ENCODE measurements at regions not wholly inside any gene's neighbourhood (a gene's known extent, or its start where the extent isn't known, plus 50 kb on each side); places are given as distances from the start of the nearest gene placed in this dataset.

- Mint-ChIP-seq H3K27me3 (ENCODE audit: low read depth) (no peaks in the 10 kb centered on the region), H3K4me1 (ENCODE audit: low read depth) (no peaks in the 10 kb centered on the region), H3K9me3 (ENCODE audit: low read depth) (no peaks in the 10 kb centered on the region), H3K36me3 (ENCODE audit: low read depth) (no peaks in the 10 kb centered on the region), H3K27ac (ENCODE audit: unreplicated experiment) (no peak overlapping the region), H3K4me3 (ENCODE audit: unreplicated experiment) (no peak overlapping the region)
- TF ChIP-seq CTCF (IDR thresholded peaks at IDR 0.05) = no peak
- no peak for DNase-seq (ENCODE audit: low spot score)
Measured at GRCh38 chr14:49367696-49368095, 218.5 kb downstream of the RPS29 start.

DNA sequence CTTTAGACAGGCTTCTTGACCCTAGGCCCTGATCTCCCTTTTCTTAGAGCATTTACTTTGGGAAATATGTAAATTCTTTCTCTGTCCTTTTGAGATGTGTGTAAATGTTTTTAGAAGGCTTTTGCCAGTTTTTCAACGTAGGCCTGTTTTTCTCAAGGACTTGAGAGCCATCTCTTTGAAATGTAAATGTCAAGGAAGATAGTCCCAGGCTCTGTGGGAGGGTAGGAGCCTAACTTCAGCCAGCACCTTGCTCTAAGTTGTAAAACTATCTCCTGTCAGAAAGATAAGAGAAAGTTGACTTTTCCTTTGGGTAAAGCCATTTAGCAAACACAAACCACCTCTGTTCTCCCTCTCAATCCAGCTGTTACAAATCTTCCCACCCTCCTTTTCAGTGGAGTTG is 219.8 kb downstream of the RPS29 start:
- Mint-ChIP-seq H3K27me3 (ENCODE audit: low read depth) (no peaks in the 10 kb centered on the region), H3K27ac (ENCODE audit: unreplicated experiment) (no peak overlapping the region), H3K36me3 (ENCODE audit: low read depth) (no peaks in the 10 kb centered on the region), H3K9me3 (ENCODE audit: low read depth) (peaks cover 3% of the 10 kb centered on the region), H3K4me1 (ENCODE audit: low read depth) (no peaks in the 10 kb centered on the region), H3K4me3 (ENCODE audit: unreplicated experiment) (no peak overlapping the region)
- no peak for DNase-seq (ENCODE audit: low spot score)
- no peak for TF ChIP-seq CTCF (IDR thresholded peaks at IDR 0.05)

- Mint-ChIP-seq H3K4me1 (ENCODE audit: low read depth) (no peaks in the 10 kb centered on the region), H3K27ac (ENCODE audit: unreplicated experiment) (no peak overlapping the region), H3K4me3 (ENCODE audit: unreplicated experiment) (no peak overlapping the region), H3K9me3 (ENCODE audit: low read depth) (peaks cover 11% of the 10 kb centered on the region), H3K27me3 (ENCODE audit: low read depth) (no peaks in the 10 kb centered on the region), H3K36me3 (ENCODE audit: low read depth) (no peaks in the 10 kb centered on the region)
- no peak for DNase-seq (ENCODE audit: low spot score)
- no peak for TF ChIP-seq CTCF (IDR thresholded peaks at IDR 0.05)
Measured at GRCh38 chr14:49364752-49365117, 221.4 kb downstream of the RPS29 start.

DNA sequence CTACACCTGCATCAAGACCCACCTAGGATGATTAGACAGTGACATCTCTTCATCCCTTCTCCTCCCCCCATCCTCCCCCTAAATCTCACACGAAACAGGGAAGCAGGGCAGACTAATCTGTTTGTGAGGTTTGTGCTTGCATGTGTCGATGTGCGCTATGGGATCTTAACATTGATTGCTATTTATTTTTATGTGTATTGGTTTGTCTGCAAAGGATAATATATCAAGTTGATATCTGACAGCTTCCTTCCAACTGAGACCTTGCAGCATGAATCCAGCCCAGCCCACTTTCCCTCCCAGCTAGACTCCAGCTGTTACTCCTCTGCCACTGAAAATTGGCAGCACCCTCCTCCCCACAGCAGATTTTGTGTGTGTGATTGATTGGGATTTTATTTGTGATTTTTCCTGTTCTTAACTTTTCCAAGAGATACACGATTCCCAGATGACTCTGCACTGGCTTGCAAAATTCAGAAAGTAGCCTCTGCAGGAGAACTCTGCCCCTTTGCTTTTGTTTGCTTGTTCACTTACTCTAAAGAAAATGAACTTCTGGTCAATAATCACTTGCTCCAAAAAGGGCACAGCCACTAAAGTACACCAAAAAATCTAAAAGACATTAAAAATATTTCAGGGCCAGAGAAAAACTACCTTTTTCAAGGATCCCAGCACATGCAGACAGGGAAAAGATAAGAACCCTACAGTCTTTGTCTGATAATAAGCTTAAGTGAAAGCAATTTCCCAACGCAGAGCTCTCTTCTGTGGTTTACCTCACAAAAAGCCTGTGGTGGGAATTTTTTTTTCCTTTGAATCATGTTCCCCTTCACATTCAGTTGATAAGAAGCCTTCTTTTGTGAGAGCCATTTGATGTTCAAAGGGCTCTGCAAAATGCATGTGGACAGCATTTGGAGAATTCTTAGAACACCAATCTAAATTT is 222.1 kb downstream of the RPS29 start:
- Mint-ChIP-seq H3K4me3 (ENCODE audit: unreplicated experiment) (no peak overlapping the region), H3K9me3 (ENCODE audit: low read depth) (peaks cover 17% of the 10 kb centered on the region), H3K36me3 (ENCODE audit: low read depth) (no peaks in the 10 kb centered on the region), H3K4me1 (ENCODE audit: low read depth) (no peaks in the 10 kb centered on the region), H3K27ac (ENCODE audit: unreplicated experiment) (no peak overlapping the region), H3K27me3 (ENCODE audit: low read depth) (no peaks in the 10 kb centered on the region)
- no peak for TF ChIP-seq CTCF (IDR thresholded peaks at IDR 0.05)
- DNase-seq (ENCODE audit: low spot score) = no peak

DNA sequence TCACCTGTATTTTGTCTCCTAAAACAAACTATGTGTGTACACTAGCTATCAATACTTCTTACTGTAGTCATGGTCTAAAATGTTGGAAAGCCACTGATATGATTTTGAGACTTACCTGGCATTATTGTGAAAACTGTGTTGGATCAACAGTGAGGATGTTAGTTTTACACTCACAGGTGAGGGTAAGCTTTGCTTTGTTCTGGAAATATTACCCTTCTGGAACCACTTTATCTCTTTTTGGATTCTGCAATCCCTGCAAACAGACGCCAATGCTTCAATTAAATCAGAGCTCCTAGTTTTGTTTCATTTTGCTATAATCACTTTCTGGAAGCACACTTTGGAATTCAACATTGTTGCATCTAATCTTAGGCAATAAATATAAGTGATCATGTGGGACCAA is 223.3 kb downstream of the RPS29 start:
- Mint-ChIP-seq H3K27me3 (ENCODE audit: low read depth) (peaks cover 2% of the 10 kb centered on the region), H3K36me3 (ENCODE audit: low read depth) (no peaks in the 10 kb centered on the region), H3K4me3 (ENCODE audit: unreplicated experiment) (no peak overlapping the region), H3K9me3 (ENCODE audit: low read depth) (peaks cover 21% of the 10 kb centered on the region), H3K4me1 (ENCODE audit: low read depth) (no peaks in the 10 kb centered on the region), H3K27ac (ENCODE audit: unreplicated experiment) (no peak overlapping the region)
- no peak for TF ChIP-seq CTCF (IDR thresholded peaks at IDR 0.05)
- no peak for DNase-seq (ENCODE audit: low spot score)

Data from chondrocyte (in vitro differentiated cells).